Bronchial epithelial cell (primary cell): ENCODE measurements at regions not wholly inside any gene's neighbourhood (a gene's known extent, or its start where the extent isn't known, plus 50 kb on each side); places are given as distances from the start of the nearest gene placed in this dataset.

Experiments
- DNase-seq: peaks from one replicate; pipeline ENCODE4 v3.0.0-alpha.2; 2010; ENCODE audit warnings: low read depth
- FAIRE-seq: peaks from 2 replicates; lab custom pipeline; 2011; peaks lifted over from hg19 to GRCh38; lab: Jason Lieb, UNC
- H3K27me3 ChIP-seq: 2 replicates; pipeline ENCODE4 v1.5.1; 2011; ENCODE audit warnings: low read length; ENCODE audit not compliant: control insufficient read depth, insufficient read depth
- H3K36me3 ChIP-seq: 2 replicates; pipeline ENCODE4 v1.5.1; 2011; ENCODE audit warnings: low read length; ENCODE audit not compliant: control insufficient read depth, insufficient read depth
- H3K4me3 ChIP-seq: 2 replicates; pipeline ENCODE4 v1.5.1; 2011; ENCODE audit warnings: mild to moderate bottlenecking, low read depth, low read length, control low read depth
- TF ChIP-seq, protein P1 (sequence below): IDR thresholded peaks from 2 replicates; pipeline ENCODE4 v1.5.1; 2011; ENCODE audit warnings: mild to moderate bottlenecking, moderate library complexity, low read length, control low read depth, inconsistent platforms; ENCODE audit not compliant: insufficient read depth, severe bottlenecking

DNA sequence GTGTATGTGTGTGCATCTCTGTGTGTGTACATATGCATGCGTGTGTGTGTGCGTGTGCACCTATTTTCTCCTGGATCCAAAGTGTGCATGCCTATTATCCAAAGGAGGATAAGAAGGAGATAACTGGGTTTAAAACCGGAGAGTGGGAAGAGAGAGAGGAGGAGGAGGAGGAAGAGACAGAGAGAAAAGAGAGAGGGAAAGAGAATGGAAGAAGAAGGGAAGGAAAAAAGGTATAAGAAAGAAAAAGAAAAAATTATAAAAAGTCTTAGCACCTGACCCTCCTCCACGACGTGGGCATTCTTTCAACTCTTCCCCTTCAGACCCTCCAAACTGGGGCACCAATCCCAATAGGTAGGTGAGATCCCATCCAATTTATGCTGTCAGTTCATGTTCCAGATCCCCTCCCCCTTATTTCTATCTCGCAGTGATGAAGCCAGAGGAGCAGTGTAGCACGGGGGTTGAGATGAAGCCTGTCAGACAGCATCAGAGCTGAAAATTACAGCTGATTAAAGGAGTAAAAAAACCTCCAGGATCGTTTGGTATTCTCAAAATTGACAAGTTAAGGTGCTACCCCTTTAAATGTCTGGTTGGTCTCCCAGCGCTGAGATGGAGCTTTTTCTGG, 386.7 kb upstream of the ATP5MC3 start:
- H3K36me3 ChIP-seq = no peaks in the 10 kb centered on the region

GRCh38 chr2:175567435-175568061, 386.0 kb upstream of the ATP5MC3 start:
- Histone ChIP-seq H3K36me3 (no peaks in the 10 kb centered on the region), H3K27me3 (no peaks in the 10 kb centered on the region), H3K4me3 (no peak overlapping the region)
- TF ChIP-seq, protein P1, sequence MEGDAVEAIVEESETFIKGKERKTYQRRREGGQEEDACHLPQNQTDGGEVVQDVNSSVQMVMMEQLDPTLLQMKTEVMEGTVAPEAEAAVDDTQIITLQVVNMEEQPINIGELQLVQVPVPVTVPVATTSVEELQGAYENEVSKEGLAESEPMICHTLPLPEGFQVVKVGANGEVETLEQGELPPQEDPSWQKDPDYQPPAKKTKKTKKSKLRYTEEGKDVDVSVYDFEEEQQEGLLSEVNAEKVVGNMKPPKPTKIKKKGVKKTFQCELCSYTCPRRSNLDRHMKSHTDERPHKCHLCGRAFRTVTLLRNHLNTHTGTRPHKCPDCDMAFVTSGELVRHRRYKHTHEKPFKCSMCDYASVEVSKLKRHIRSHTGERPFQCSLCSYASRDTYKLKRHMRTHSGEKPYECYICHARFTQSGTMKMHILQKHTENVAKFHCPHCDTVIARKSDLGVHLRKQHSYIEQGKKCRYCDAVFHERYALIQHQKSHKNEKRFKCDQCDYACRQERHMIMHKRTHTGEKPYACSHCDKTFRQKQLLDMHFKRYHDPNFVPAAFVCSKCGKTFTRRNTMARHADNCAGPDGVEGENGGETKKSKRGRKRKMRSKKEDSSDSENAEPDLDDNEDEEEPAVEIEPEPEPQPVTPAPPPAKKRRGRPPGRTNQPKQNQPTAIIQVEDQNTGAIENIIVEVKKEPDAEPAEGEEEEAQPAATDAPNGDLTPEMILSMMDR = no peak
- FAIRE-seq (no peak), DNase-seq (no peak)

More for the DNA sequence above, 386.7 kb upstream of the ATP5MC3 start:
- Histone ChIP-seq H3K4me3 (no peak overlapping the region), H3K27me3 (no peaks in the 10 kb centered on the region)
- no peak for FAIRE-seq
- no peak for DNase-seq
- TF ChIP-seq, protein P1 = no peak

DNA sequence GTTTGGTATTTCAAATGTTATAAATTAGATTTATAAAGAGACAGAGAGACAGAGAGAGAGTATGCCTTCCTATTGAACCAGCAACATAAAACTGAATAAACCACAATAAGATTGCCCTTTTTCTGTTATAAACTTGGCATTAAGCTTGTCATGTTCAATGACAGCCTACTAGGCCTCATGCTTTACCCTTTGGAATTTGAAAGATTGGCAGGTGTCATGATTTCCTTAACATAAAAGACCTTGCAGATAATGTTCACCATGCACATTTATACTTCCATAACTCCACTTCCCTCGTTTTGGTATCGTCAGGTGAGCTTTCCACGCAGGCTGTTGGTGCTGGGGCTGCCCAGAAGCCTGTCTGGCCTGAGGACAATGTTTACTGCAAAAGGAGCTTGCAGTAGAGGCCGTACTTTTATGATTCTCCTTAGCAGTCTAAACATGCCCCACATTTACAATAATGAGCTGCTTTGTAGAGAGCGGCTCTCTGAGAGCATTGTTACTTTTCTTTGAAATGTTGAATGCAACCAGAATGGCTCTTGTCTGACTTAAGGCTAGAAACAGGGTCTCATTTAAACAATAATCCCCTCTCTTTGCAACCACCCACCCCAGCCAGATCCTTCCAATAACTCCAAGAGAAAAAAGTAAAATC, 379.1 kb upstream of the ATP5MC3 start:
- no peak for DNase-seq
- no peak overlapping the region for H3K4me3 ChIP-seq
- no peaks in the 10 kb centered on the region for H3K27me3 ChIP-seq
- H3K36me3 ChIP-seq = no peaks in the 10 kb centered on the region
- no peak for FAIRE-seq
- TF ChIP-seq, protein P1 = no peak

DNA sequence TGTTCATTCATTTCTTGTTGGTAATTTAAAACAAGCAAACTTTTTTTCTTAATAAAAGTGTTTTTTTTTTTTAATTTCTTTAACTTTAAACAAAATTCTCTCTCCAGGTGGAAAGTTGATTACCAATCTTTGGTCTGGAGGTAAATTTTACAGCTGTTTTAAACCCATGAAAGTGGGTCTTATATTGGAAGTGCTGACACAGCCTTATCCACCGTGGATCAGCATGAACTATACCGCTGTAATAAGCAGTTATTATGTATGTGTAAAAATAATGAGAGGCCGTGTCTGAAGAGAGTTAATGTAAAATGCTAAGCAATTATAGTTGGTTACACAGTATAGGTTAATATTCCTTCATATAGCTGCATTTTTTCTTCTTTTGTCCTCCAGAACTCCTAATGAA, 378.1 kb upstream of the ATP5MC3 start:
- Histone ChIP-seq H3K36me3 (no peaks in the 10 kb centered on the region), H3K4me3 (no peak overlapping the region), H3K27me3 (no peaks in the 10 kb centered on the region)
- TF ChIP-seq, protein P1 = no peak
- DNase-seq (no peak), FAIRE-seq (no peak)

- no peak overlapping the region for H3K4me3 ChIP-seq
- H3K36me3 ChIP-seq = no peaks in the 10 kb centered on the region
- no peak for DNase-seq
- TF ChIP-seq, protein P1 = no peak
- no peaks in the 10 kb centered on the region for H3K27me3 ChIP-seq
- no peak for FAIRE-seq
These were observed 376.4 kb upstream of the ATP5MC3 start for GRCh38 chr2:175557810-175558377.
